ENCODE measurements at regions not wholly inside any gene's neighbourhood (a gene's known extent, or its start where the extent isn't known, plus 50 kb on each side); places are given as distances from the start of the nearest gene placed in this dataset.

GRCh38 chr11:64457416-64458010 lies 98.2 kb upstream of the SLC22A11 start:
- no peak for DNase-seq

- no peak for DNase-seq
These were observed 96.7 kb upstream of the SLC22A11 start for GRCh38 chr11:64458997-64459396.

- DNase-seq, result no peak
These were observed 96.1 kb upstream of the SLC22A11 start for GRCh38 chr11:64459609-64460008.

GRCh38 chr11:64461081-64461480 lies 94.7 kb upstream of the SLC22A11 start:
- DNase-seq, result no peak

GRCh38 chr11:64466115-64466718 lies 89.5 kb upstream of the SLC22A11 start:
- DNase-seq, result no peak

GRCh38 chr11:64469288-64469687 lies 86.5 kb upstream of the SLC22A11 start:
- no peak for DNase-seq

- DNase-seq, result no peak
These were observed 82.9 kb upstream of the SLC22A11 start for GRCh38 chr11:64472593-64473455.

GRCh38 chr11:64474680-64475079 lies 81.1 kb upstream of the SLC22A11 start:
- no peak for DNase-seq

- DNase-seq, result no peak
These were observed 80.6 kb upstream of the SLC22A11 start for GRCh38 chr11:64475145-64475544.

- DNase-seq, result no peak
These were observed 78.9 kb upstream of the SLC22A11 start for GRCh38 chr11:64476881-64477280.

GRCh38 chr11:64477675-64478074 lies 78.1 kb upstream of the SLC22A11 start:
- DNase-seq, result no peak

- DNase-seq, result no peak
These were observed 73.2 kb upstream of the SLC22A11 start for GRCh38 chr11:64482588-64482987.

- no peak for DNase-seq
These were observed 71.3 kb upstream of the SLC22A11 start for GRCh38 chr11:64484191-64485022.

- DNase-seq, result no peak
These were observed 70.7 kb upstream of the SLC22A11 start for GRCh38 chr11:64485074-64485473.

- no peak for DNase-seq
These were observed 65.8 kb upstream of the SLC22A11 start for GRCh38 chr11:64489831-64490441.

GRCh38 chr11:64490562-64491216 lies 65.1 kb upstream of the SLC22A11 start:
- DNase-seq, result no peak

- DNase-seq, result no peak
These were observed 63.2 kb upstream of the SLC22A11 start for GRCh38 chr11:64492561-64492960.

GRCh38 chr11:64498136-64498535 lies 57.6 kb upstream of the SLC22A11 start:
- DNase-seq, result no peak

GRCh38 chr11:64499261-64500004 lies 56.3 kb upstream of the SLC22A11 start:
- DNase-seq, result no peak

GRCh38 chr11:64500176-64501013 lies 55.3 kb upstream of the SLC22A11 start:
- DNase-seq, result no peak
